ENCODE measurements at regions not wholly inside any gene's neighbourhood (a gene's known extent, or its start where the extent isn't known, plus 50 kb on each side); places are given as distances from the start of the nearest gene placed in this dataset.
A peak's percentile ranks its signal among the peaks of the same experiment; 100 is the strongest.
"Not testable (repeated sequence)": the region's sequence is repeated elsewhere in the genome, so short reads cannot be mapped to it uniquely, and the experiment has no call there.

DNA sequence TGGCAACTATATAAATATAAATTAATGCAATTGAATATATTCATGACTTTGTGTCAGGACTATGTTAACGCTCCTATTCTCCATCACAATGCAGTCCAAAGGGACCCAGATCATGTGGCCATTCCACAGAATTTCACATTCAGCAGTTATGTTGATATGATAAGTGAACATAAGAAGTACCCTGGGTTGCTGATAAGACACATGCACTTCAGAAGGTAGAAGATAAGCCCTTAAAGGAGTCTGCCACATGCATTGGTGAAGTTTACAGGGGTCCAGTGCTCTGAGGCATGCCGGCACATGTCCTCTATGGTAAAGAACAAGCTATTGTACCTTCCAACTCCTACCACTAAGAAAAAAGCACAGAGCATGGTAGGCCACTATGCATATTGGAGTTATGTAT, 76.4 kb downstream of the PHAX start:
- DNase-seq (ENCODE audit: low spot score): no peak

DNA sequence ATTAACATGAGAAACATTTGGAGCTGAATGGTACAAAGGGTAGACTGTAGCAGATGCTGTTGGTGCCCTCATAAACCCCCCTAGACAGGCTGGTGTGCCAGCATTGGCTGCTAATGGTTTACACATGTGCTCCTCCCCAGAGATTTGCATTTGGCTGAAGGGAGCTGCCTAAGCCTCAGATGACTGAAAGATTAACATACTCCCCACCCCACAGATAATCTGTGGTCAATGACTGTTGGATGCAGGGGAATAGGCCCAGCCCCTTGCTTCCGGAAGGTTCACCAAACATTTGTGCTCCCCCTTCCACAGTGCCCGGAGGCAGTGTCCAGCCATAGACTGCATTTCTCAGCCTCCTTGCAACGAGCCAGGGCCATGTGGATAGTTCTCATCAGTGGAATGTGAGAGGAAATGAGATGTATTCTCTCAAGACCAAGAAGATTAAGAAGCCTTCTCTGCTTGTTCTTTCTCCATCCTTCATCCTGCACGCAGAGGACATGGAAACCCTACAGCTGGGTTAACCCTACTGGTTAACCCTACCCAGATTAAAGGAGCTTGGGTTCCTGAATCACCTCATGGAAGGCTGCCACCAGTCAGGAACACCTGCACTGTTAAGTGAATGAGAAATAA, 79.6 kb downstream of the PHAX start:
- DNase-seq (ENCODE audit: low spot score): peak; percentile 30

DNA sequence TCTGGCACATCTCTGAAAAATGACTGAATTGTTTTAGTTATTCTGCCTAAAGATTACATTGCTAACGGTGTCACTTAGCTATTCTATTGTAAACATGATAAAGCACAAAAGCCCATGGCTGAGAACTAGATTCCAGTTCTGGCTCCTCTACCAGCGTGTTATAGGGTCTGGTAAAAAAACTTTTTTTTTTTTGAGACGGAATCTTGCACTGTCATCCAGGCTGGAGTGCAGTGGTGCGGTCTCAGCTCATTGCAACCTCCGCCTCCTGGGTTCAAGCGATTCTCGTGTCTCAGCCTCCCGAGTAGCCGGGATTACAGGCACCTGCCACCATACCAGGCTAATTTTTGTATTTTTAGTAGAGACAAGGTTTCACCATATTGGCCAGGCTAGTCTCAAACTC, 80.6 kb downstream of the PHAX start:
- not testable (repeated sequence) for DNase-seq (ENCODE audit: low spot score)

- peak; percentile 58 for DNase-seq (ENCODE audit: low spot score)
These were observed 81.2 kb downstream of the PHAX start for GRCh38 chr5:126681970-126682369.

- DNase-seq (ENCODE audit: low spot score): no peak
These were observed 82.1 kb downstream of the PHAX start for GRCh38 chr5:126682856-126683255.

DNA sequence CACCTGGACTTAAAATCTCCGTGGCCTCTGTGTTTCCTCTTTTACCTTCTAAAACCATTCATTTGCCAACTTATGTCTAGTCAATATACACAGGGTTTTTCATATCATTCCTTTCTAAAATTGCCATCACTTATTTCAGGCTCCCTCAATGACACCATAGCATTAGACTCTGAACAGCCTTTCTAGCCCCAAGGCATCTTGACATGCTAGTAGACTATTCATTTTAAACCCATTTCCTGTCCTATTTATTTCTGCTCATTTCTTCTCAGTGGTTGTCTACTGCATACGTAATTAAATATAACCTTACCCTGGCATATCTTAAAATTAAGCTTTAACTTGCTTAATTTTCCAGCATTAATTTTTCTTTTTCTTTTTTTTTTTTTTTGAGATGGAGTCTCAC, 83.2 kb downstream of the PHAX start:
- DNase-seq (ENCODE audit: low spot score): no peak

DNA sequence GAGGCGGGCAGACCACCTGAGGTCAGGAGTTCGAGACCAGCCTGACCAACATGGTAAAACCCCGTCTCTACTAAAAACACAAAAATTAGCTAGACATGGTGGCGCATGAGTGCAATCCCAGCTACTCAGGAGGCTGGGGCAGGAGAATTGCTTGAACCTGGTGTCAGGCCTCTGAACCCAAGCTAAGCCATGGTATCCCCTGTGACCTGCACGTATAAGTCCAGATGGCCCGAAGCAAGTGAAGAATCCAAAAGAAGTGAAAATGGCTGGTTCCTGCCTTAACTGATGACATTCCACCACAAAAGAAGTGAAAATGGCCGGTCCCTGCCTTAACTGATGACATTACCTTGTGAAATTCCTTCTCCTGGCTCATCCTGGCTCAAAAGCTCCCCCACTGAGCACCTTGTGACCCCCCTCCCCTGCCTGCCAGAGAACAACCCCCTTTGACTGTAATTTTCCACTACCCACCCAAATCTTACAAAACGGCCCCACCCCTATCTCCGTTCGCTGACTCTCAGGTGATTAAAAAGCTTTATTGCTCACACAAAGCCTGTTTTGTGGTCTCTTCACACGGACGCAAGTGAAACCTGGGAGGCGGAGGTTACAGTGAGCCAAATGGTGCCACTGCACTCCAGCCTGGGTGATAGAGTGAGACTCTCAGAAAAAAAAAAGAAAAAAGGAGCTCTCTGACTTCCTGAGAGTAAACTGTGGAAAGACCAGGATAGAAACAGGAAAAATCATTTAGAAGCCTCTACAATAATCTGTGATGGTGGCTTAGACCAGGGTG, 84.1 kb downstream of the PHAX start:
- not testable (repeated sequence) for DNase-seq (ENCODE audit: low spot score)

GRCh38 chr5:126686451-126687126, 85.8 kb downstream of the PHAX start:
- DNase-seq (ENCODE audit: low spot score): no peak

- DNase-seq (ENCODE audit: low spot score): no peak
These were observed 84.0 kb upstream of the LMNB1 start for GRCh38 chr5:126692971-126693370.

DNA sequence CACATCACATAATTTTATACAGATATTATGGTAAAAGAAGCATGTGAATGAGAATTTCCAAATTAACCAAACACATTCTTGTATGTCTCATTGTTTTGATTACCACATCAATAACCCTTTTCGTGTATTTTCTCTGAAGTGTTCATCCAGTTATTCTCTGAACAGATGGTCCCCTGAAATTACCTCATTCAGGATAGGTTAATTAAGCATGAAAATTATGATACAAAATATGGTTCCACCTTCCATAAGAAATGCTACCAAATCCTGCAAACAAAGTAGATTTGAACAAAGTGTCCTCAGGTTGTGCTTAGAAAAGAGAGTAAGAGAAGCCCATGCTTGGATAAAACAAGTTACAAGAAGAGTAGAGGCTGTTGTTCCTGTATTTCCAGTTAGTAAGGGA, 83.1 kb upstream of the LMNB1 start:
- no peak for DNase-seq (ENCODE audit: low spot score)

DNA sequence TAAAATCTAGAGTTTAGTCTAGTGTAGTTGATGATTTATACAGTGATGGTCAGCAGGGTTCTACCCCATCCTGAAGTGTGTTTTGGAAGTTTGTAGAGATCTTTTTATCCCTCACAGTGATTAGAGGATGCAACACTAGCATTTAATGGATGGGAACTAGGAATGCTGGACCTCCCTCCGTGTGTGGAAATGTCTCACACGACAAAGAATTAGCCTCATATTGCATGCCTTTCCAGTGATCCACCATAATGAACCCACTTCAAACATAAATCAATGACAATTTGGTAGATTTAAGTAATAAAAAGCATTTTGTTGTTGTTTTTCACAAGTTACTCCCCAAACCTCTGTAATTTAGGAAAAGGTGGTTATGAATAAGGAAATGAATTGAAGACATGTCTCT, 82.5 kb upstream of the LMNB1 start:
- no peak for DNase-seq (ENCODE audit: low spot score)

DNA sequence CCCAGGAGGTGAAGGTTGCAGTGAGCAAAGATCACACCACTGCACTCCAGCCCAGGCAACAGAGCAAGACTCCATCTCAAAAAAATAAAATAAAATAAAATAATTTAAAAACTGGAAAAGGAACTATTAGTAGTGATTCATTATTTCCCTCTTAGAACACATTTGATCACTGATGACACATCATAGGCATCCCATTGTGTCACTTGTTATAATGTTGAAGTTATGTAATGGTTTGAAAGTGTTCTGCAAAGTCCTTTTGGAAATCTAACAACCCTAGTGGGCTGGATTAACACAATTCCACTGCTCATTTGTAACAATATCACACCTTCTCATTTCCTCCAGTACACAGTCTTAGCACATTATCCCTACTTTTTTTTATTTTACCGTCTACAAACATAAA, 81.8 kb upstream of the LMNB1 start:
- no peak for DNase-seq (ENCODE audit: low spot score)

- no peak for DNase-seq (ENCODE audit: low spot score)
These were observed 69.9 kb upstream of the LMNB1 start for GRCh38 chr5:126707080-126707479.

DNA sequence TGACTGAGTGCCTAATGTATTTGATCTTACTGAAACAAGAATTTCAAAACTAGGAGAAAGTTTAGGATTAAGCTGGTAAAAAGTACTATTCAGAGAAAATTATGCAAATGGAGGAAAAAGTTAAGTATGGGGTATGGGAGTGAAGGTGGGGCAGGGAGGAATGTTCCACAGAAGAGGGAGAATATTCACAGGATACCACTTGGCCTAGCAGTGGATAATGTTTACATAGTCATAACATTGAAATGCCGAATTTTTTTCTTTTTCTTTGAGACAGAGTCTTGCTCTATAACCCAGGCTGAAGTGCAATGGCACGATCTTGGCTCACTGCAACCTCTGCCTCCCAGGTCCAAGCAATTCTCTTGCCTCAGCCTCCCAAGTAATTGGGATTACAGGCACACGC, 61.2 kb upstream of the LMNB1 start:
- no peak for DNase-seq (ENCODE audit: low spot score)

DNA sequence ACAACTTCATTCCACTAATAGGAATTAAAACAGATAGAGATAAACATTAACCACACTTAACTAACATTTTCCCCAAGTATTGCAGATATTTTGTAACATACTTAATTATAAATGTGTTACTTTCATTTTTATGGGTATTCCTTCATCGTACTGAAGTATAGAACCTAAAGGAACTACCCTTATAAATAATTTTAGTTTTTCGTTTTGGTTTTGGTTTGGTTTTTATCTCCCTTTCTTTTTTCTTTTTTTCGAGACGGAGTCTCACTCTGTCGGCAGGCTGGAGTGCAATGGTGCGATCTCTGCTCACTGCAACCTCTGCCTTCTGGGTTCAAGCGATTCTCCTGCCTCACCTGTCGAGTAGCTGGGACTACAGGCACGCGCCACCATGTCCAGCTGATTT, 60.1 kb upstream of the LMNB1 start:
- no peak for DNase-seq (ENCODE audit: low spot score)

GRCh38 chr5:126718236-126718868, 58.6 kb upstream of the LMNB1 start:
- no peak for DNase-seq (ENCODE audit: low spot score)

GRCh38 chr5:126720369-126720768, 56.6 kb upstream of the LMNB1 start:
- no peak for DNase-seq (ENCODE audit: low spot score)

DNA sequence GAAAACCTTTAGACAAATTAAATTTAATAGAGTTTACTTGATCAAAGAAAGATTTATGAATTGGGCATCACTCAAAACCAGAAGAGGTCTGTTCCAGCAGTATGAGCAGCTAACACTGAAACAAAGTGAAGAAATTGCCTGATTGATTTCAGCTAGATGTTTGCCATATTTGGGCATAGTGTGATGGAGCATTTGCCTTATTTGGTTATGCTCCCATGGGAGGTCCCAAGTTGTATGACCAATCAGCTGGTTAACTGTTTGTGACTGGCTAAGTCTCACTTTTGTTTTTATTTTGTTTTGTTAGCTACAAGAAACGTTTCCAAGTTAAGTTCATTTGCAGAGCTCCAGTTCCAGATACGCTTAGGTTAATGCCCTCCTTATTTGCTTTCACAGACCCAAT, 53.3 kb upstream of the LMNB1 start:
- DNase-seq (ENCODE audit: low spot score): peak; percentile 18
